ENCODE measurements at regions not wholly inside any gene's neighbourhood (a gene's known extent, or its start where the extent isn't known, plus 50 kb on each side); places are given as distances from the start of the nearest gene placed in this dataset.

- TF ChIP-seq EZH2 (IDR thresholded peaks at IDR 0.05) (no peak), POLR2AphosphoS5 (IDR thresholded peaks at IDR 0.05; ENCODE audit: borderline replicate concordance, low read depth, low read length) (no peak), FOXP2 (optimal IDR thresholded peaks at IDR 0.05; ENCODE audit: control extremely low read depth, extremely low read length, insufficient read depth) (no peak)
These were observed 55.3 kb upstream of the NOCT start for GRCh38 chr4:138960175-138960710.
